PC-9 (cell line): ENCODE measurements at regions not wholly inside any gene's neighbourhood (a gene's known extent, or its start where the extent isn't known, plus 50 kb on each side); places are given as distances from the start of the nearest gene placed in this dataset.

Experiments
- EZH2 ChIP-seq: fragments of 200-600 bp; sonication (generic); IDR thresholded peaks from 2 replicates; pipeline ENCODE4 v1.8.0; 2017; ENCODE audit warnings: antibody characterized with exemption, low read depth
- TF ChIP-seq, protein P1 (sequence below): fragments of 200-600 bp; sonication (generic); conservative IDR thresholded peaks from 2 replicates; pipeline ENCODE4 v1.6.1; 2017; ENCODE audit warnings: mixed run types, antibody characterized with exemption, mild to moderate bottlenecking, moderate library complexity

- TF ChIP-seq, protein P1, sequence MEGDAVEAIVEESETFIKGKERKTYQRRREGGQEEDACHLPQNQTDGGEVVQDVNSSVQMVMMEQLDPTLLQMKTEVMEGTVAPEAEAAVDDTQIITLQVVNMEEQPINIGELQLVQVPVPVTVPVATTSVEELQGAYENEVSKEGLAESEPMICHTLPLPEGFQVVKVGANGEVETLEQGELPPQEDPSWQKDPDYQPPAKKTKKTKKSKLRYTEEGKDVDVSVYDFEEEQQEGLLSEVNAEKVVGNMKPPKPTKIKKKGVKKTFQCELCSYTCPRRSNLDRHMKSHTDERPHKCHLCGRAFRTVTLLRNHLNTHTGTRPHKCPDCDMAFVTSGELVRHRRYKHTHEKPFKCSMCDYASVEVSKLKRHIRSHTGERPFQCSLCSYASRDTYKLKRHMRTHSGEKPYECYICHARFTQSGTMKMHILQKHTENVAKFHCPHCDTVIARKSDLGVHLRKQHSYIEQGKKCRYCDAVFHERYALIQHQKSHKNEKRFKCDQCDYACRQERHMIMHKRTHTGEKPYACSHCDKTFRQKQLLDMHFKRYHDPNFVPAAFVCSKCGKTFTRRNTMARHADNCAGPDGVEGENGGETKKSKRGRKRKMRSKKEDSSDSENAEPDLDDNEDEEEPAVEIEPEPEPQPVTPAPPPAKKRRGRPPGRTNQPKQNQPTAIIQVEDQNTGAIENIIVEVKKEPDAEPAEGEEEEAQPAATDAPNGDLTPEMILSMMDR: no peak
- TF ChIP-seq EZH2: no peak
Observed at GRCh38 chr22:27318516-27318915, 483.0 kb downstream of the MN1 start.
